Astrocyte of the cerebellum (primary cell): ENCODE measurements at regions not wholly inside any gene's neighbourhood (a gene's known extent, or its start where the extent isn't known, plus 50 kb on each side); places are given as distances from the start of the nearest gene placed in this dataset.

Experiments
- DNase-seq: peaks from one replicate; pipeline ENCODE4 v3.0.0-alpha.2; 2011; ENCODE audit warnings: low read depth
- H3K4me3 ChIP-seq: 2 replicates; pipeline ENCODE4 v1.5.1; 2011; ENCODE audit warnings: mild to moderate bottlenecking, low read depth, low read length, moderate library complexity
- CTCF ChIP-seq: IDR thresholded peaks from 2 replicates; pipeline ENCODE4 v1.5.1; 2012; ENCODE audit warnings: low read length, low read depth, moderate library complexity, mild to moderate bottlenecking; ENCODE audit errors: missing control alignments
- in situ Hi-C: cut with HindIII; loops from 2 replicates; pipeline ENCODE4 v1.10.0; 2017; ENCODE audit warnings: low sequenced_read_pairs

- no peak for TF ChIP-seq CTCF
- no peak for DNase-seq
- H3K4me3 ChIP-seq, result no peak overlapping the region
- in situ Hi-C loops, result no loop called here
Observed at GRCh38 chr21:32941263-32941662, 84.5 kb upstream of the OLIG2 start.

GRCh38 chr21:32946654-32947053, 79.1 kb upstream of the OLIG2 start:
- H3K4me3 ChIP-seq, result no peak overlapping the region
- TF ChIP-seq CTCF, result no peak
- DNase-seq, result no peak
- in situ Hi-C loops, result no loop called here

- H3K4me3 ChIP-seq, result no peak overlapping the region
- no peak for TF ChIP-seq CTCF
- DNase-seq, result no peak
- in situ Hi-C loops, result no loop called here
Observed at GRCh38 chr21:32947736-32948135, 78.0 kb upstream of the OLIG2 start.

GRCh38 chr21:32949701-32950100, 76.0 kb upstream of the OLIG2 start:
- H3K4me3 ChIP-seq, result no peak overlapping the region
- in situ Hi-C loops, result no loop called here
- no peak for DNase-seq
- TF ChIP-seq CTCF, result no peak

GRCh38 chr21:32951041-32951440, 74.7 kb upstream of the OLIG2 start:
- in situ Hi-C loops, result no loop called here
- no peak for TF ChIP-seq CTCF
- DNase-seq, result no peak
- H3K4me3 ChIP-seq, result no peak overlapping the region

- no peak for DNase-seq
- no peak overlapping the region for H3K4me3 ChIP-seq
- in situ Hi-C loops, result no loop called here
- TF ChIP-seq CTCF, result no peak
Observed at GRCh38 chr21:32954353-32954752, 71.4 kb upstream of the OLIG2 start.
